SK-N-SH (cell line): ENCODE measurements at regions not wholly inside any gene's neighbourhood (a gene's known extent, or its start where the extent isn't known, plus 50 kb on each side); places are given as distances from the start of the nearest gene placed in this dataset.

Experiments used
- CTCF ChIA-PET: fragments of 300-600, 350-600 bp; formaldehyde crosslinking; extraction: SDS; loops from one replicate; lab custom pipeline; 2021; lab: Yijun Ruan, JAX
- POLR2A ChIA-PET: fragments of 350-600 bp; sonication (Branson Sonifier 250); formaldehyde crosslinking; extraction: SDS; loops from one replicate; lab custom pipeline; 2020; ENCODE audit warnings: antibody characterized with exemption, inconsistent platforms; lab: Yijun Ruan, JAX
- DNase-seq: peaks from one replicate; pipeline ENCODE4 v3.0.0; 2012
- H2AFZ ChIP-seq: fragments of 200-600 bp; sonication (generic); 2 replicates; pipeline ENCODE4 v1.8.1; 2016; ENCODE audit warnings: antibody characterized with exemption, mild to moderate bottlenecking, low read depth
- H3F3A ChIP-seq: fragments of 200-600 bp; sonication (generic); replicated peaks from 2 replicates; pipeline ENCODE3; 2016; ENCODE audit warnings: antibody characterized with exemption, mild to moderate bottlenecking; ENCODE audit not compliant: insufficient read depth
- H3K27ac ChIP-seq, 2 experiments: fragments of 200-500 bp in 1 of 2; fragments of 200-600 bp in 1 of 2; sonication (Bioruptor generic) in 1 of 2; sonication (generic), shearing (Covaris generic) in 1 of 2; 2 replicates each; pipeline versions ENCODE4 v1.5.1 to v1.6.1; 2014 to 2016; ENCODE audit warnings: low read depth in 2 of 2, inconsistent platforms in 1 of 2, low read length in 1 of 2, mild to moderate bottlenecking in 1 of 2, mixed read lengths in 1 of 2
- H3K27me3 ChIP-seq: fragments of 200-600 bp; sonication (generic), shearing (Covaris generic); 2 replicates; pipeline ENCODE4 v1.6.1; 2016; ENCODE audit warnings: mixed run types; ENCODE audit not compliant: insufficient read depth
- H3K36me3 ChIP-seq, 2 experiments: fragments of 200-500 bp in 1 of 2; fragments of 200-600 bp in 1 of 2; sonication (Bioruptor generic) in 1 of 2; sonication (generic) in 1 of 2; replicated peaks in 1 of 2; 2 replicates each; pipeline versions ENCODE3 to v1.5.1; 2014 to 2016; ENCODE audit warnings: low read length in 1 of 2, mild to moderate bottlenecking in 1 of 2; ENCODE audit not compliant: insufficient read depth in 2 of 2, control insufficient read depth in 1 of 2
- H3K4me1 ChIP-seq, 2 experiments: fragments of 200-500 bp in 1 of 2; fragments of 200-600 bp in 1 of 2; sonication (Bioruptor generic) in 1 of 2; sonication (generic), shearing (Covaris generic) in 1 of 2; 2 replicates each; pipeline versions ENCODE4 v1.5.1 to v1.6.1; 2014 to 2016; ENCODE audit warnings: low read depth in 1 of 2, low read length in 1 of 2, mixed run types in 1 of 2; ENCODE audit not compliant: insufficient read depth in 2 of 2, control insufficient read depth in 1 of 2
- H3K4me2 ChIP-seq: fragments of 200-600 bp; sonication (generic), shearing (Covaris generic); 2 replicates; pipeline ENCODE4 v1.6.1; 2017; ENCODE audit warnings: mixed run types
- H3K4me3 ChIP-seq, 2 experiments: fragments of 200-500 bp in 1 of 2; fragments of 200-600 bp in 1 of 2; sonication (Bioruptor generic) in 1 of 2; sonication (generic), shearing (Covaris generic) in 1 of 2; 2 replicates each; pipeline versions ENCODE4 v1.5.1 to v1.8.1; 2014 to 2016; ENCODE audit warnings: low read depth in 2 of 2, inconsistent platforms in 1 of 2, low read length in 1 of 2, mild to moderate bottlenecking in 1 of 2, mixed read lengths in 1 of 2, moderate library complexity in 1 of 2
- H3K79me2 ChIP-seq: fragments of 200-600 bp; sonication (generic); 2 replicates; pipeline ENCODE4 v1.8.1; 2017; ENCODE audit warnings: mild to moderate bottlenecking; ENCODE audit not compliant: insufficient read depth
- H3K9ac ChIP-seq: fragments of 200-600 bp; sonication (generic); 2 replicates; pipeline ENCODE4 v1.6.1; 2017; ENCODE audit warnings: mixed run types
- H3K9me2 ChIP-seq: fragments of 200-600 bp; sonication (generic); 2 replicates; pipeline ENCODE4 v1.6.1; 2017; ENCODE audit warnings: mixed run types
- H3K9me3 ChIP-seq: fragments of 200-600 bp; sonication (generic); 2 replicates; pipeline ENCODE4 v1.6.1; 2017; ENCODE audit warnings: mixed run types, mild to moderate bottlenecking, moderate library complexity
- H4K20me1 ChIP-seq: fragments of 200-600 bp; sonication (generic); 2 replicates; pipeline ENCODE4 v1.6.1; 2017; ENCODE audit warnings: mild to moderate bottlenecking, mixed run types; ENCODE audit not compliant: insufficient read depth
- CTCF ChIP-seq: fragments of 200-600 bp; sonication (generic); IDR thresholded peaks from 2 replicates; pipeline ENCODE4 v1.6.1; 2017; ENCODE audit warnings: antibody characterized with exemption, mild to moderate bottlenecking, moderate library complexity
- ELF1 ChIP-seq: IDR thresholded peaks from 2 replicates; pipeline ENCODE4 v1.4.0; 2012
- EP300 ChIP-seq, 2 experiments: IDR thresholded peaks; 2 replicates each; pipeline versions ENCODE4 v1.4.0 to v1.6.1; 2012; ENCODE audit warnings: borderline replicate concordance in 1 of 2, low read depth in 1 of 2, low read length in 1 of 2
- EZH2phosphoT487 ChIP-seq: fragments of 200-600 bp; sonication (generic); IDR thresholded peaks from 2 replicates; pipeline ENCODE4 v1.6.1; 2017; ENCODE audit warnings: low read depth, mixed run types, mild to moderate bottlenecking, antibody characterized with exemption, moderate library complexity, borderline replicate concordance
- GATA2 ChIP-seq: sonication (generic); formaldehyde crosslinking; IDR thresholded peaks from 2 replicates; pipeline ENCODE4 v1.5.0; 2020; ENCODE audit warnings: mild to moderate bottlenecking, missing genetic modification reagents
- RAD21 ChIP-seq: IDR thresholded peaks from 2 replicates; pipeline ENCODE4 v1.6.1; 2012; ENCODE audit warnings: mild to moderate bottlenecking, low read length
- RCOR1 ChIP-seq: fragments of 150-350 bp; IDR thresholded peaks from 2 replicates; pipeline ENCODE4 v1.6.1; 2017; ENCODE audit warnings: antibody characterized with exemption, low read length
- RFX5 ChIP-seq: IDR thresholded peaks from 2 replicates; pipeline ENCODE4 v1.6.1; 2012; ENCODE audit warnings: mild to moderate bottlenecking, improper control_type of control experiment, low read length
- RXRA ChIP-seq: IDR thresholded peaks from 2 replicates; pipeline ENCODE4 v1.4.0; 2012; ENCODE audit warnings: low read depth, mild to moderate bottlenecking, borderline replicate concordance
- TCF12 ChIP-seq: IDR thresholded peaks from 2 replicates; pipeline ENCODE4 v1.4.0; 2012
- TEAD4 ChIP-seq: IDR thresholded peaks from 2 replicates; pipeline ENCODE4 v1.4.0; 2012; ENCODE audit warnings: mild to moderate bottlenecking, borderline replicate concordance; ENCODE audit not compliant: insufficient read depth
- USF1 ChIP-seq: IDR thresholded peaks from 2 replicates; pipeline ENCODE4 v1.4.0; 2012; ENCODE audit warnings: low read depth, borderline replicate concordance
- YY1 ChIP-seq: IDR thresholded peaks from 2 replicates; pipeline ENCODE4 v1.4.0; 2012; ENCODE audit warnings: low read depth, mild to moderate bottlenecking
- WGBS: methylation state at CpG from one replicate; pipeline ENCODE4 v1.1.6; 2017; ENCODE audit warnings: low lambda C conversion rate; 5-methylcytosine and 5-hydroxymethylcytosine counted together
- TF ChIP-seq, protein P1 (sequence below): IDR thresholded peaks from 2 replicates; pipeline ENCODE4; 2012
- TF ChIP-seq, protein P2 (sequence below): IDR thresholded peaks from 2 replicates; pipeline ENCODE4 v1.4.0; 2012; ENCODE audit warnings: low read depth

GRCh38 chrX:112577146-112577545 lies 102.6 kb downstream of the LHFPL1 start:
- Histone ChIP-seq H3K27ac (no peak overlapping the region), H2AFZ (no peak overlapping the region), H3K9ac (no peak overlapping the region), H3K9me3 (no peaks in the 10 kb centered on the region), H3K79me2 (no peaks in the 10 kb centered on the region), H3K4me1 (no peaks in the 10 kb centered on the region), H4K20me1 (no peaks in the 10 kb centered on the region), H3F3A (no peaks in the 10 kb centered on the region), H3K36me3 (no peaks in the 10 kb centered on the region), H3K4me3 (no peak overlapping the region), H3K27me3 (no peaks in the 10 kb centered on the region; the same call in 1 of the 2 replicates), H3K9me2 (no peaks in the 10 kb centered on the region), H3K4me2 (no peak overlapping the region)
- ChIA-PET POLR2A (no interaction called here), CTCF (no interaction called here)
- DNase-seq: no peak
- TF ChIP-seq USF1 (no peak), EP300 (IDR thresholded peaks at IDR 0.05; ENCODE audit: borderline replicate concordance in 1 of 2, low read depth in 1 of 2, low read length in 1 of 2) (no peak)
- TF ChIP-seq, protein P1, sequence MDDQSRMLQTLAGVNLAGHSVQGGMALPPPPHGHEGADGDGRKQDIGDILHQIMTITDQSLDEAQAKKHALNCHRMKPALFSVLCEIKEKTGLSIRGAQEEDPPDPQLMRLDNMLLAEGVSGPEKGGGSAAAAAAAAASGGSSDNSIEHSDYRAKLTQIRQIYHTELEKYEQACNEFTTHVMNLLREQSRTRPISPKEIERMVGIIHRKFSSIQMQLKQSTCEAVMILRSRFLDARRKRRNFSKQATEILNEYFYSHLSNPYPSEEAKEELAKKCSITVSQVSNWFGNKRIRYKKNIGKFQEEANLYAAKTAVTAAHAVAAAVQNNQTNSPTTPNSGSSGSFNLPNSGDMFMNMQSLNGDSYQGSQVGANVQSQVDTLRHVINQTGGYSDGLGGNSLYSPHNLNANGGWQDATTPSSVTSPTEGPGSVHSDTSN: no peak
- 4% methylated on average over 2 of the region's 2 CpGs for WGBS

GRCh38 chrX:112571388-112571787 lies 108.3 kb downstream of the LHFPL1 start:
- Histone ChIP-seq H3K4me1 (no peaks in the 10 kb centered on the region), H3K79me2 (no peaks in the 10 kb centered on the region), H3K9me3 (no peaks in the 10 kb centered on the region), H3K4me3 (no peak overlapping the region), H3K27me3 (no peaks in the 10 kb centered on the region; the same call in 1 of the 2 replicates), H2AFZ (no peak overlapping the region), H4K20me1 (no peaks in the 10 kb centered on the region), H3K9me2 (no peaks in the 10 kb centered on the region), H3F3A (no peaks in the 10 kb centered on the region), H3K4me2 (no peak overlapping the region), H3K36me3 (no peaks in the 10 kb centered on the region), H3K9ac (no peak overlapping the region), H3K27ac (no peak overlapping the region)
- WGBS: 46% methylated on average over 1 of the region's 1 CpG
- no peak for DNase-seq
- POLR2A ChIA-PET: no interaction called here
- no peak for TF ChIP-seq GATA2
- TF ChIP-seq YY1: no peak
- no peak for TF ChIP-seq CTCF
- no peak for TF ChIP-seq RFX5
- no peak for TF ChIP-seq EZH2phosphoT487
- no peak for TF ChIP-seq TCF12
- TF ChIP-seq, protein P2, sequence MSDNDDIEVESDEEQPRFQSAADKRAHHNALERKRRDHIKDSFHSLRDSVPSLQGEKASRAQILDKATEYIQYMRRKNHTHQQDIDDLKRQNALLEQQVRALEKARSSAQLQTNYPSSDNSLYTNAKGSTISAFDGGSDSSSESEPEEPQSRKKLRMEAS: no peak
- no peak for TF ChIP-seq TEAD4
- TF ChIP-seq RAD21: no peak
- no peak for TF ChIP-seq EP300 (IDR thresholded peaks at IDR 0.05; ENCODE audit: borderline replicate concordance in 1 of 2, low read depth in 1 of 2, low read length in 1 of 2)
- no peak for TF ChIP-seq RXRA
- no peak for TF ChIP-seq ELF1
- TF ChIP-seq RCOR1: no peak
- CTCF ChIA-PET: no interaction called here
